ENCODE measurements at regions not wholly inside any gene's neighbourhood (a gene's known extent, or its start where the extent isn't known, plus 50 kb on each side); places are given as distances from the start of the nearest gene placed in this dataset.

- CTCF ChIA-PET, result no interaction called here
- Mint-ChIP-seq H3K27ac (no peak overlapping the region), H3K36me3 (no peaks in the 10 kb centered on the region), H3K4me3 (no peak overlapping the region), H3K9me3 (peaks cover 4% of the 10 kb centered on the region), H3K4me1 (no peaks in the 10 kb centered on the region), H3K27me3 (no peaks in the 10 kb centered on the region)
- DNase-seq, result no peak
These were observed 102.5 kb upstream of the ROBO1 start for GRCh38 chr3:79870313-79870620.

GRCh38 chr3:79869461-79870312 lies 101.9 kb upstream of the ROBO1 start:
- no peaks in the 10 kb centered on the region for H3K27me3 Mint-ChIP-seq
- no peaks in the 10 kb centered on the region for H3K4me1 Mint-ChIP-seq
- CTCF ChIA-PET, result no interaction called here
- H3K9me3 Mint-ChIP-seq, result peaks cover 4% of the 10 kb centered on the region
- no peak for DNase-seq
- H3K27ac Mint-ChIP-seq, result no peak overlapping the region
- H3K36me3 Mint-ChIP-seq, result no peaks in the 10 kb centered on the region
- H3K4me3 Mint-ChIP-seq, result no peak overlapping the region

GRCh38 chr3:79866162-79866561 lies 98.4 kb upstream of the ROBO1 start:
- CTCF ChIA-PET, result no interaction called here
- Mint-ChIP-seq H3K4me3 (no peak overlapping the region), H3K27me3 (no peaks in the 10 kb centered on the region), H3K9me3 (peaks cover 9% of the 10 kb centered on the region), H3K36me3 (no peaks in the 10 kb centered on the region), H3K27ac (no peak overlapping the region), H3K4me1 (no peaks in the 10 kb centered on the region)
- DNase-seq, result no peak

DNA sequence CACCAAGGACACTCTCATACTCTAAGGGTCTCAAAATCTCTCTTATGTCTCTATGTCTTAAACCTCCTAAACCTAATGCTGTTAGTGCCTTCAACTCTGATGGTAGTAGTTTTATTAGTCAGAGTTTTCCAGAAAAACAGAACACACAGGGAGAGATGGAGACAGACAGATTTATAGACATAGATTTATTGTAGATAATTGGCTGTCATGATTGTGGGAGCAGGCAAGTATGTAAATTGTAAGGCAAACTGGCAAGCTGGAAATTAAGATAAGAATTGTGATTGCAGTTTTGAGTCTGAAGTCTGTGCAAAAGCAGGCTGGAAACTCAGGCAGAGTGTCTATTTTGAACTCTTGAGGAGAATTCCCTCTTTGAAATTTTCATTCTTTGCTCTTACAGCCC lies 96.3 kb upstream of the ROBO1 start:
- no peak overlapping the region for H3K4me3 Mint-ChIP-seq
- no peaks in the 10 kb centered on the region for H3K4me1 Mint-ChIP-seq
- no peaks in the 10 kb centered on the region for H3K27me3 Mint-ChIP-seq
- no peak for DNase-seq
- CTCF ChIA-PET, result no interaction called here
- no peak overlapping the region for H3K27ac Mint-ChIP-seq
- no peaks in the 10 kb centered on the region for H3K36me3 Mint-ChIP-seq
- H3K9me3 Mint-ChIP-seq, result peaks cover 12% of the 10 kb centered on the region

DNA sequence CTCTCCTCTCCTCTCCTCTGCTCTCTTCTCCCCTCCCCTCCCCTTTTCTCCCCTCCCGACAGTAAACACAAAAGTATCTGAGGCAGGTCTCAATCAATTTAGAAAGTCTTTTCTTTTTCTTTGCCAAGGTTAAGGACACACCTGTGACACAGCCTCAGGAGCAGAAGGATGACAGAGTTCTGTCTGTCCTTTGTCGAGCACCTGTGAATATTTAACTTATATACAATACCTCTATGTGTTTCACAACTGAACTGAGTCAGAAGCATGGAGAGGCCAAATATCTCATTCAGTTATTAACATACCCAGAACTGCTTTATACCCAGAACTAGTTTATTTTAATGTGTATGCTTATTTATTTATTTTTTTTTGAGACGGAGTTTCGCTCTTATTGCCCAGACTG lies 81.1 kb upstream of the ROBO1 start:
- no peaks in the 10 kb centered on the region for H3K4me1 Mint-ChIP-seq
- CTCF ChIA-PET, result no interaction called here
- no peak for DNase-seq
- peaks cover 4% of the 10 kb centered on the region for H3K9me3 Mint-ChIP-seq
- no peak overlapping the region for H3K4me3 Mint-ChIP-seq
- no peaks in the 10 kb centered on the region for H3K36me3 Mint-ChIP-seq
- no peak overlapping the region for H3K27ac Mint-ChIP-seq
- no peaks in the 10 kb centered on the region for H3K27me3 Mint-ChIP-seq

GRCh38 chr3:79847928-79848327 lies 80.1 kb upstream of the ROBO1 start:
- Mint-ChIP-seq H3K9me3 (peaks cover 4% of the 10 kb centered on the region), H3K4me1 (no peaks in the 10 kb centered on the region), H3K27ac (no peak overlapping the region), H3K4me3 (no peak overlapping the region), H3K36me3 (no peaks in the 10 kb centered on the region), H3K27me3 (no peaks in the 10 kb centered on the region)
- CTCF ChIA-PET, result no interaction called here
- DNase-seq, result no peak

DNA sequence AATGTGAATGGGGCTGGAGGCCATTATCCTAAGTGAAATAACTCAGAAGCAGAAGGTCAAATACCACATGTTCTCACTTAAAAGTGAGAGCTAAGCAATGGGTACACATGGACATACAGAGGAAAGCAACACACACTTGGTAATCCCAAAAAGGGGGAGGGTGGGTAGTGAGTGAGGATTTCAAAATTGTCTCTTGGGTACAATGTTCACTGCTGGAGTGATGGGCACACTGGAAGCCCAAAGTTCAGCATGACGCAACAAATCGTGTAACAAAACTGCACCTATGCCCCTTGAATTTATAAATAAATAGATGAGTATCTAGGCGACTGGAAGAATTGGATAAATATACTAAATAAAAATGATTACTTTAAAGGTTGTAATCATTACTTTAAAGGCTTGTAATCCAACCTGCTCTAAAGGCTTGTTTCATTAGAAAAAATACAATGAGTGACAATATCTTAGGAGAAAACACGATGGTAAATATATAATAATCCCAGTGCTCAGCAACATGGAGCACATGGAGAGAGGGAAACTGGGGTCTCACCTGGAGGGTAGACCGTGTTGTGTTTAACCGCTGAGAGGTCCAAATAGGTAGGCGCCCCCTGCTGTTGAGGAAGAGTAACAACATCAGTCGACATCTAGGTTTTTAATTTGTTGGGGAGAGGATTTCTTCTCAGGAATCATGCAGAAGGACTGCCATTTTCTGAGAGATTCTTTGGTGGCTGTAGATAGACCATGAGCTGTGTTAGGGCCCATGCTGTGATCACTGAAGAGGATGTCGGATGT lies 78.5 kb upstream of the ROBO1 start:
- H3K9me3 Mint-ChIP-seq, result peaks cover 3% of the 10 kb centered on the region
- no peaks in the 10 kb centered on the region for H3K4me1 Mint-ChIP-seq
- no peaks in the 10 kb centered on the region for H3K27me3 Mint-ChIP-seq
- H3K27ac Mint-ChIP-seq, result no peak overlapping the region
- CTCF ChIA-PET, result no interaction called here
- no peak for DNase-seq
- H3K36me3 Mint-ChIP-seq, result no peaks in the 10 kb centered on the region
- no peak overlapping the region for H3K4me3 Mint-ChIP-seq

DNA sequence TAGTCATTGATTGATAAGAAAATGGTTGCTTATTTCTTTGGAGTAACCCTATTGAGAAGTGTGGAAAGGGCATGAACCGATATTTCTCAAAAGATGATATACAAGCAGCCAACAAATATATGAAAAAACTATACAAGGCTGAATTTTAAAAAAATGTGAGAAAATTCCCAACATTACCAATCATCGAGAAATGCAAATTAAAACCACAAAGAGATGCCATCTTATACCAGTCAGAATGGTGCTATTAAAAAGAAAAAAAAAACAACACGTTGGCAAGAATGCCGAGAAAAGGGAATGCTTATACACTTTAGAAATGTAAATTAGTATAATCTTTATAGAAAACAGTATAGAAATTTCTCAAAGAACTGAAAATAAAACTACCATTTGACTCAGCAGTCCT lies 77.7 kb upstream of the ROBO1 start:
- Mint-ChIP-seq H3K4me1 (no peaks in the 10 kb centered on the region), H3K36me3 (no peaks in the 10 kb centered on the region), H3K27ac (no peak overlapping the region), H3K4me3 (no peak overlapping the region), H3K9me3 (no peaks in the 10 kb centered on the region), H3K27me3 (no peaks in the 10 kb centered on the region)
- DNase-seq, result no peak
- CTCF ChIA-PET, result no interaction called here

GRCh38 chr3:79844176-79844575 lies 76.4 kb upstream of the ROBO1 start:
- no peaks in the 10 kb centered on the region for H3K4me1 Mint-ChIP-seq
- H3K9me3 Mint-ChIP-seq, result no peaks in the 10 kb centered on the region
- CTCF ChIA-PET, result interaction anchor here (0.6 kb wide), 1 partner anchor 156 kb away, joined by 4 read pairs; no protein-coding TSS in a partner anchor
- H3K4me3 Mint-ChIP-seq, result no peak overlapping the region
- H3K27me3 Mint-ChIP-seq, result no peaks in the 10 kb centered on the region
- no peak overlapping the region for H3K27ac Mint-ChIP-seq
- DNase-seq, result no peak
- H3K36me3 Mint-ChIP-seq, result no peaks in the 10 kb centered on the region

DNA sequence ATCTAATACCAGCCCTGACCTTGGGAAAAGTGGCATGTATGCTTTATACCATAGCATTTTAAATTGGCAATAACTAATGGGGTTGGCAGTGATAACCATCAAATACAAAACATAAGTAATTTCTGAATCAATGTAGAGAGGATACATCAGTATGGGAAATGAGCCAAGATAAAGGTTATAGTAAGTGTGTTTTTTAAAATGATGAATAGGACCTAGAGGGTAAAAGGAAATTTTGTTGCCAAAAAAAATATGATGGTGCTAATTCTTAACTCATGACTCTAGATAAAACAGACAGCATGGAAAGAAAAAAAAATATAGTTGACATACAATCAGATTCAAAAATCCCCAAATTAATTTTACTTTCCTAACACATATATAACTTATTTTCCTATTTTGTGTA lies 75.4 kb upstream of the ROBO1 start:
- H3K27me3 Mint-ChIP-seq, result no peaks in the 10 kb centered on the region
- H3K27ac Mint-ChIP-seq, result no peak overlapping the region
- no peaks in the 10 kb centered on the region for H3K4me1 Mint-ChIP-seq
- no peak overlapping the region for H3K4me3 Mint-ChIP-seq
- no peaks in the 10 kb centered on the region for H3K9me3 Mint-ChIP-seq
- no peak for DNase-seq
- CTCF ChIA-PET, result no interaction called here
- H3K36me3 Mint-ChIP-seq, result no peaks in the 10 kb centered on the region

DNA sequence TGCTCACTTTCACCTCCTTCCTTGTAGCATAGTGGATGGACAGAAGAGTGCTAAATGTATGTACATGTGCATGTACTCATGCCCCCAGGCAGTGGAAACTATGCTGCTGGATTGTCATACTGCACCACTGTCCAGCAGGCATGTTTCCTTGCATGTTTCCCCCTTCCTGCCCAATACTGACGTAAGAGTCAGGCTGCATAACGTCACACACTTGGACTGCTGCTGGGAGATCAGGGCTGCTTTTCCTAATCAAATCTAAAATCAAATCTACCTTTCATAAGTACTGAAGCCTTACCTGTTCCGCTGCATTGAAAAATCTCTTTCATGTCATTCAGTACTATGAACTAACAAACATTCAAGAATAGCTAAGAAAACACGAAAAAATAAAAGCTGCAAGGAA lies 67.9 kb upstream of the ROBO1 start:
- CTCF ChIA-PET, result no interaction called here
- Mint-ChIP-seq H3K27ac (no peak overlapping the region), H3K9me3 (peaks cover 28% of the 10 kb centered on the region), H3K36me3 (no peaks in the 10 kb centered on the region), H3K4me1 (no peaks in the 10 kb centered on the region), H3K4me3 (no peak overlapping the region), H3K27me3 (no peaks in the 10 kb centered on the region)
- no peak for DNase-seq

GRCh38 chr3:79824166-79824565 lies 56.4 kb upstream of the ROBO1 start:
- H3K36me3 Mint-ChIP-seq, result no peaks in the 10 kb centered on the region
- no peaks in the 10 kb centered on the region for H3K27me3 Mint-ChIP-seq
- H3K4me1 Mint-ChIP-seq, result no peaks in the 10 kb centered on the region
- CTCF ChIA-PET, result no interaction called here
- H3K27ac Mint-ChIP-seq, result no peak overlapping the region
- H3K9me3 Mint-ChIP-seq, result peaks cover under 1% of the 10 kb centered on the region
- DNase-seq, result no peak
- H3K4me3 Mint-ChIP-seq, result no peak overlapping the region

GRCh38 chr3:79822076-79822475 lies 54.3 kb upstream of the ROBO1 start:
- no peak for DNase-seq
- Mint-ChIP-seq H3K27ac (no peak overlapping the region), H3K9me3 (no peaks in the 10 kb centered on the region), H3K4me1 (no peaks in the 10 kb centered on the region), H3K27me3 (no peaks in the 10 kb centered on the region), H3K36me3 (no peaks in the 10 kb centered on the region), H3K4me3 (no peak overlapping the region)
- CTCF ChIA-PET, result no interaction called here

DNA sequence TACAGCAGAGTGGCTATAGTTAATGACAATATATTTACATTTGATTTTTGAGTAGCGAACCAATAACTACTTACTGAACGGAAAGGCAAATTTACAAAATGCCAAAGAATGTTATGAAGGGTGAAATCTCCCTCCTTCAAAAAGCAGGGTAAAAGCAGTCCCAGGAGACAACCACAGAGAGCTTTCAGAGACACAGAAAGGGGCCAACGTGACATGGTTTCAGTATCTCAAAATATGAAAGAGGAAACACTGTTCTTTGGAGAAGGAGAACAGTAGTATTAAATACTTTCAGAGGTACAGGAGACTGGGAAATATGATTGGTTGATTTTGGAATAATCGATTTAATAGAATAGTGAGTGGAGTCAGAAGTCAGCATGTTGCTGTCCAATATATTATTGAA lies 52.3 kb upstream of the ROBO1 start:
- no peaks in the 10 kb centered on the region for H3K4me1 Mint-ChIP-seq
- peaks cover 14% of the 10 kb centered on the region for H3K9me3 Mint-ChIP-seq
- H3K36me3 Mint-ChIP-seq, result no peaks in the 10 kb centered on the region
- H3K27ac Mint-ChIP-seq, result no peak overlapping the region
- H3K27me3 Mint-ChIP-seq, result no peaks in the 10 kb centered on the region
- CTCF ChIA-PET, result no interaction called here
- no peak overlapping the region for H3K4me3 Mint-ChIP-seq
- DNase-seq, result no peak

- no peaks in the 10 kb centered on the region for H3K27me3 Mint-ChIP-seq
- no peak overlapping the region for H3K27ac Mint-ChIP-seq
- H3K9me3 Mint-ChIP-seq, result peaks cover 16% of the 10 kb centered on the region
- CTCF ChIA-PET, result no interaction called here
- DNase-seq, result no peak
- H3K4me1 Mint-ChIP-seq, result no peaks in the 10 kb centered on the region
- H3K36me3 Mint-ChIP-seq, result no peaks in the 10 kb centered on the region
- no peak overlapping the region for H3K4me3 Mint-ChIP-seq
These were observed 50.2 kb upstream of the ROBO1 start for GRCh38 chr3:79818015-79818414.

Measured in activated naive CD4-positive, alpha-beta T cell treated with anti-CD3 and anti-CD28 coated beads, Interleukin-2, amount 10 ng/mL, durations not matched to agents 7 days and 5 days (primary cell).